Upper lobe of left lung (tissue), 6 donors: ENCODE measurements at regions not wholly inside any gene's neighbourhood (a gene's known extent, or its start where the extent isn't known, plus 50 kb on each side); places are given as distances from the start of the nearest gene placed in this dataset.

Experiments used
- ATAC-seq, 2 donors: fragments of 200-7000 bp; cut with Tn5 transposase; one replicate each; pipeline ENCODE4 v1.9.1; 2022; ENCODE audit warnings: mild to moderate bottlenecking in 2 of 2, moderate library complexity in 2 of 2; ENCODE audit not compliant: low FRiP score in 2 of 2
- DNase-seq, 2 donors: peaks; one replicate each; pipeline ENCODE4 v3.0.0-alpha.2; 2019 to 2020
- H3K27ac ChIP-seq, 4 donors: fragments of 200-600 bp; sonication (generic); one replicate each; pipeline ENCODE4 v1.5.1; 2016 to 2019
- H3K27me3 ChIP-seq, 4 donors: fragments of 200-600 bp; sonication (generic); one replicate each; pipeline ENCODE4 v1.5.1; 2017 to 2019
- H3K36me3 ChIP-seq, 4 donors: fragments of 200-600 bp; sonication (generic); one replicate each; pipeline ENCODE4 v1.5.1; 2016 to 2019
- H3K4me1 ChIP-seq, 4 donors: fragments of 200-600 bp; sonication (generic); one replicate each; pipeline ENCODE4 v1.5.1; 2018 to 2019
- H3K4me3 ChIP-seq, 4 donors: fragments of 200-600 bp; sonication (generic); one replicate each; pipeline ENCODE4 v1.5.1; 2017 to 2019; ENCODE audit warnings: mild to moderate bottlenecking in 2 of 4, moderate library complexity in 1 of 4
- H3K9me3 ChIP-seq, 4 donors: fragments of 200-600 bp; sonication (generic); one replicate each; pipeline ENCODE4 v1.5.1; 2018 to 2019
- CTCF ChIP-seq, 6 experiments: fragments of 450-650 bp in 4 of 6; fragments of 200-600 bp in 2 of 6; sonication (generic) in 2 of 6; IDR thresholded peaks; one replicate each; pipeline ENCODE4 v1.5.1; 2016 to 2019; ENCODE audit warnings: antibody characterized with exemption in 6 of 6
- EP300 ChIP-seq, 4 donors: sonication (generic); formaldehyde crosslinking; IDR thresholded peaks; one replicate each; pipeline ENCODE4 v1.5.1; 2017; ENCODE audit warnings: antibody characterized with exemption in 4 of 4, control low read depth in 2 of 4
- POLR2A ChIP-seq, 4 donors: fragments of 450-650 bp; IDR thresholded peaks; one replicate each; pipeline ENCODE4 v1.5.1; 2016 to 2017; ENCODE audit warnings: antibody characterized with exemption in 4 of 4, mild to moderate bottlenecking in 2 of 4
- POLR2AphosphoS5 ChIP-seq, 2 donors: sonication (generic); formaldehyde crosslinking; IDR thresholded peaks; one replicate each; pipeline ENCODE4 v1.5.1; 2017; ENCODE audit warnings: antibody characterized with exemption in 2 of 2
- WGBS, 2 donors: methylation state at CpG; one replicate each; pipeline ENCODE4 v1.1.5; 2017 to 2018; 5-methylcytosine and 5-hydroxymethylcytosine counted together
- donor health status: DM: no; HTN: no; CAD: no; lungs with moderate emphysema.
- donor health status: DM: no; HTN: yes; CAD: no; lungs with severe emphysema.

DNA sequence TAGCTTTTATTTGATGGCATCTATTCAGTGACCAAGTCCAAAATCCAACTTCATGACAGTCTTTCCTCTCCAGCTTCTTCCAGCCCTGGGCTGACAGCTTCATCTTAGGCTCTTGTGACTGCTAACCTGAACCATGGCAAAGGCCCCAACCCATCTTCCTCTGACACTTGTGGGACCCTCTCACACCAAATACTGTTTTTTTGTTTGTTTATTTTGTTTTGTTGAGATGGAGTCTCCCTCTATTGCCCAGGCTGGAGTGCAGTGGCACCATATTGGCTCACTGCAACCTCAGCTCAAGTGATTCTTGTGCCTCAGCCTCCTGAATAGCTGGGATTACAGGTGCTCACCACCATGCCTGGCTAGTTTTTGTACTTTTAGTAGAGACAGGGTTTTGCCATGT, 265.2 kb downstream of the GATA3 start:
- no peak for TF ChIP-seq POLR2AphosphoS5 (IDR thresholded peaks at IDR 0.05)
- no peaks in the 10 kb centered on the region for H3K27me3 ChIP-seq
- no peaks in the 10 kb centered on the region for H3K36me3 ChIP-seq
- H3K27ac ChIP-seq = no peak overlapping the region
- ATAC-seq (no peak), DNase-seq (no peak)
- H3K9me3 ChIP-seq = no peaks in the 10 kb centered on the region
- H3K4me3 ChIP-seq = no peak overlapping the region
- no peaks in the 10 kb centered on the region for H3K4me1 ChIP-seq

DNA sequence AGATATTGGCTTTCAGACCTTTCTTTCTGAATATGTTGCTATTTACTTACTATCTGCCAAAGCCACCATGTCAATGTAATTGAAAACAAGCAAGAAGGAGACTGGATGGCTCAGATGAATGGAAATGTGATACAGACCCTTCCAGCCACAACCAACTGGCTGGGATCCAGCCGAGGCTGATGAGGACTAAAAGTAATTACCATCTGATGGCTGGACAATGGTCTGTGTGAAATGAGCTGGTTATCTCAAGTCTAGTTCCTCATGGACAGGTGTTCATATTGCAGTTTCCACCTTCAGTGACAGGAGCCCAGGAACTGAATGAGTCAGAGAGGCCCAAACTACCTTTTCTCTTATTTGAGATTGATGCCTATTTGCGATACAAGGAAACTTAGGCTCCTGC, 267.5 kb downstream of the GATA3 start:
- Histone ChIP-seq H3K36me3 (no peaks in the 10 kb centered on the region), H3K9me3 (no peaks in the 10 kb centered on the region), H3K27ac (no peak overlapping the region), H3K4me3 (no peak overlapping the region), H3K4me1 (no peaks in the 10 kb centered on the region), H3K27me3 (no peaks in the 10 kb centered on the region)
- DNase-seq (no peak), ATAC-seq (no peak)
- TF ChIP-seq EP300 (IDR thresholded peaks at IDR 0.05) (no peak), POLR2A (IDR thresholded peaks at IDR 0.05) (no peak), POLR2AphosphoS5 (IDR thresholded peaks at IDR 0.05) (no peak), CTCF (IDR thresholded peaks at IDR 0.05) (no peak)
- 72 to 83% methylated on average over 2 of the region's 2 CpGs for WGBS, 2 donors

DNA sequence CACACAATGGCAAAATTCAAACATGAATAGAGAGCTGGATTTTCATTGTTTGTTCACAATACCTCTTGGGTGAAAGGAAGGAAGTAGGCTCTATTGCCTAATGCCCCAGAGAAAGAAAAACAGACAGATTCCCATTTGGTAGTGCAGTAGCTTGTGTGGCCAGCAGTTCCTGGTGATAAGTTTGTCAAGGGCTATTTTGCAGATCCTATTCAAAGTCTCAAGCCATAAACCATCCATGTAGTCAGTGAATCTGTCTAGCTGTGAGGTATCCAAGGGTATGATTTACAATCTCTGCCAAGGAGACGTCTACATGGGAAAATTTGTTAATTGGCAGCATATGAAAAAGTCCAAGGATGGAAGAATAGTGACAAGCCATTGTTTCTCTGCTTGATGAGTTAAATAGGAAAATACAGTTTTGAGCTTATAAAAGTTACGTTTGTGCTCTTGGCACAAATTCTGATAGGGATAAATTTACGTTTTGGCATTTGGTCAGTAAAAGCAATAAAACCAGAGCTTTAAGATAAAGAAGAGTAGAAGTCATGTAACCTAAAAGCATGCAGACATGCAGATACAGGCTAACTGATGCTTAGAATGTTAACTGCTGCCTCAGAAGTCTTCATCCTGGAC, 269.1 kb downstream of the GATA3 start:
- no peaks in the 10 kb centered on the region for H3K4me1 ChIP-seq
- TF ChIP-seq POLR2AphosphoS5 (IDR thresholded peaks at IDR 0.05) (no peak), POLR2A (IDR thresholded peaks at IDR 0.05) (no peak), EP300 (IDR thresholded peaks at IDR 0.05) (no peak), CTCF (IDR thresholded peaks at IDR 0.05) (no peak)
- no peak overlapping the region for H3K27ac ChIP-seq
- WGBS, 2 donors = 41 to 50% methylated on average over 3 of the region's 3 CpGs
- ATAC-seq (no peak), DNase-seq (no peak)
- H3K4me3 ChIP-seq = no peak overlapping the region
- no peaks in the 10 kb centered on the region for H3K9me3 ChIP-seq
- no peaks in the 10 kb centered on the region for H3K27me3 ChIP-seq
- no peaks in the 10 kb centered on the region for H3K36me3 ChIP-seq

DNA sequence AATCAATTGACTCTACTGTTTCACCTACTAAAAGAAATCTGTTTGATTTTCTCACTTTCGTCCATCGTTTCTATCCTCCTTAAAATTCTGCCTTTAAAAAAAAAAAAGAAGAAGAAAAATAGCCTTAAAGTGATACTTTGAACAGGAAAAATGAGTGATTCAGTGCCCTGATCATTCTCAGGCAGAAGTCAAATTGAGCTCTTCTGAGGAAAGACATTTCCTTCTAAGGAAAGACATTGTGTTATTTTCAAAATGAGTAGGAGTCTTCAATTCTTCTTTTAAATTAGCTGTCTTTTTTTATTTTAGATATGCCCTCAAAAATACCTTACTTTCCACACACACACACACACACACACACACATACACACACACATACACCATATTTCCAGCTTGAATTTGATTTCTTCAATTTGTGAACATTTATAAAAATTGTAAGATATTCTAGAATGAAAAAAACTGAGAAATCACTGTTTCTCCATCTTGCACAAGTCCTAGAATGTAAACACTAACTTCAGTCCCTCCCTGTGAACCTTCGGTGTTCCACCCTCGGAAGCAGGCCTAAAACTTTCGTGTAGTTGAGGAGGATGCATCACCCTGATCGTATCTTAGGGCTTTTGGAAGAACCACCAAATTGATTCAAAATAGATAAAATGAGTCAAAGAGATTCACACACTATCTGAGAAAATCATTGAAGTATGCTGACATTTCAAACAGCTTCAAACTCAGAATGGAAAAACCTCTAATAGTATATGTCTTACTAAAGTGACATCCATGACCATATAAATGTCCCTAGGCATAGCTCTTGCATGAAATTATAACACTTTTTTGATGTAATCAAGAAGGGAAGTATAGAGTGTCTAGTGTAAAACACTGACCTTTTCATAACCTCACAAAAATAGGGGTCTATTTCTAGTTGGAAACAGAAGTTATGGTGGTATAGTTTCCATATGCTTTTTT, 270.8 kb downstream of the GATA3 start:
- Histone ChIP-seq H3K36me3 (no peaks in the 10 kb centered on the region), H3K27me3 (no peaks in the 10 kb centered on the region), H3K27ac (no peak overlapping the region), H3K9me3 (no peaks in the 10 kb centered on the region), H3K4me3 (no peak overlapping the region), H3K4me1 (no peaks in the 10 kb centered on the region)
- WGBS, 2 donors = 65 to 72% methylated on average over 6 of the region's 6 CpGs
- DNase-seq = no peak
- TF ChIP-seq EP300 (IDR thresholded peaks at IDR 0.05) (no peak), POLR2AphosphoS5 (IDR thresholded peaks at IDR 0.05) (no peak), POLR2A (IDR thresholded peaks at IDR 0.05) (no peak), CTCF (IDR thresholded peaks at IDR 0.05) (no peak)
- no peak for ATAC-seq

DNA sequence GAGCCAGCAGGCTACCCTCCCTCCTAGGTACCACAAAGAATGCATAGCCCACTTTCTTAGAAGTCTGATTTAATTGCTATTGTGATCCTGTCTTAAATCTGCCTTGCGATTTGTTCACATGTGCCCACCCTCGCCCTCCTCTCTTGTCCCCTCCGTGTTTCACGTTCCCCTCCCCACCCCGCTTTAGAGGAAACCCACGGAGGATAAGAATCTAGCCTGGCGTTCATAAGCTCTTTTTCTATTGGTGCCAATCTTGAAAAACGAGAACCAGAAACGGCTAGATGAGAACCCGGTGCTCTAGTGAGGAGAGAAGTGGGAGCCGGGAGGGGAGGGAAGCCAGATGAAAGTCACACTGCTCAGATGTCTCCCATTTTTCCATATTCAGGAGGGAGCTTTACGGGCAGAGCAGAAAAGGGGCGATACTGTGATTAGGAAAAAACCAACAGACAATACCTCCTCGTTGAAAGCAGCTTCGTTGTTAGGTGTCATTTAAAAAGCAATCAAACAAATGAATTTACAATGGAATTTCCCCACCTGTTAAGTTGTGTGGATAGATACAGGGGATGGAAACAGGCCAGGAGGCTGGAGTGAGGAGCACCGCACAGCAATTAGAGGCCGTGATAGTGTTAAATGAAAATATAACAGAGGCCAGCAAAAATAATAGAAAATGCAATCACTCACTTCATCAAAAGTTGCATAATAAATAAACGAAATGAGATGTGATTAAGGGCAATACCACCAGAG, 272.1 kb downstream of the GATA3 start:
- peaks cover 0 to 4% (median 0%) of the 10 kb centered on the region in 4 donors for H3K27me3 ChIP-seq
- H3K9me3 ChIP-seq = no peaks in the 10 kb centered on the region
- ATAC-seq (no peak), DNase-seq (no peak)
- no peak overlapping the region for H3K4me3 ChIP-seq
- no peak overlapping the region for H3K27ac ChIP-seq
- 66 to 69% methylated on average over 18 of the region's 18 CpGs for WGBS, 2 donors
- H3K36me3 ChIP-seq = no peaks in the 10 kb centered on the region
- TF ChIP-seq POLR2AphosphoS5 (IDR thresholded peaks at IDR 0.05) (no peak), CTCF (IDR thresholded peaks at IDR 0.05) (no peak)
- H3K4me1 ChIP-seq = no peaks in the 10 kb centered on the region
